Liver (tissue), 8 donors: ENCODE measurements at regions not wholly inside any gene's neighbourhood (a gene's known extent, or its start where the extent isn't known, plus 50 kb on each side); places are given as distances from the start of the nearest gene placed in this dataset.

Source experiments
- DNase-seq: peaks from one replicate; pipeline ENCODE4 v3.0.0-alpha.2; 2017; ENCODE audit warnings: low spot score
- H3K27ac ChIP-seq, 2 donors: one replicate each; pipeline ENCODE4 v1.7.0; 2013; ENCODE audit warnings: inconsistent platforms in 2 of 2, low read length in 2 of 2, control low read depth in 1 of 2, low read depth in 1 of 2, mild to moderate bottlenecking in 1 of 2
- H3K27me3 ChIP-seq, 4 donors: one replicate each; pipeline versions ENCODE4 v1.6.1 to v1.7.0; 2013; ENCODE audit warnings: low read length in 3 of 4, inconsistent platforms in 1 of 4, mild to moderate bottlenecking in 1 of 4, moderate library complexity in 1 of 4; ENCODE audit not compliant: control insufficient read depth in 4 of 4, insufficient read depth in 4 of 4
- H3K36me3 ChIP-seq, 4 donors: one replicate each; pipeline versions ENCODE4 v1.6.1 to v1.7.0; 2013; ENCODE audit warnings: low read length in 3 of 4, mild to moderate bottlenecking in 3 of 4, low read depth in 1 of 4, moderate library complexity in 1 of 4; ENCODE audit not compliant: control insufficient read depth in 4 of 4, insufficient read depth in 3 of 4
- H3K4me1 ChIP-seq, 4 donors: one replicate each; pipeline versions ENCODE4 v1.6.1 to v1.7.0; 2013; ENCODE audit warnings: low read length in 3 of 4, mild to moderate bottlenecking in 3 of 4, moderate library complexity in 1 of 4; ENCODE audit not compliant: control insufficient read depth in 4 of 4, insufficient read depth in 4 of 4
- H3K4me3 ChIP-seq, 3 donors: one replicate each; pipeline versions ENCODE4 v1.6.1 to v1.7.0; 2013; ENCODE audit warnings: low read length in 3 of 3, control low read depth in 1 of 3, low read depth in 1 of 3, mild to moderate bottlenecking in 1 of 3
- H3K9ac ChIP-seq, 2 donors: one replicate each; pipeline ENCODE4 v1.7.0; 2013; ENCODE audit warnings: low read length in 2 of 2, mild to moderate bottlenecking in 2 of 2, moderate library complexity in 2 of 2, control low read depth in 1 of 2, low read depth in 1 of 2
- H3K9me3 ChIP-seq, 4 donors: one replicate each; pipeline versions ENCODE4 v1.6.1 to v1.7.0; 2013; ENCODE audit warnings: low read length in 3 of 4; ENCODE audit not compliant: control insufficient read depth in 4 of 4
- ATF3 ChIP-seq: IDR thresholded peaks from 2 replicates; pipeline ENCODE4 v1.6.1; 2016; ENCODE audit warnings: antibody characterized with exemption
- FOXA1 ChIP-seq: IDR thresholded peaks from 2 replicates; pipeline ENCODE4 v1.6.1; 2016; ENCODE audit warnings: antibody characterized with exemption
- FOXA2 ChIP-seq: IDR thresholded peaks from 2 replicates; pipeline ENCODE4 v1.6.1; 2016; ENCODE audit warnings: antibody characterized with exemption
- GABPA ChIP-seq, 2 donors: IDR thresholded peaks in 1 of 2; conservative IDR thresholded peaks in 1 of 2; 2 replicates each; pipeline ENCODE4 v1.6.1; 2016; ENCODE audit warnings: antibody characterized with exemption in 2 of 2, mild to moderate bottlenecking in 1 of 2, moderate library complexity in 1 of 2
- HNF4A ChIP-seq, 2 donors: conservative IDR thresholded peaks; 2 replicates each; pipeline ENCODE4 v1.6.1; 2016; ENCODE audit warnings: antibody characterized with exemption in 2 of 2, mild to moderate bottlenecking in 2 of 2
- HNF4G ChIP-seq: IDR thresholded peaks from 2 replicates; pipeline ENCODE4 v1.6.1; 2016; ENCODE audit warnings: antibody characterized with exemption
- JUND ChIP-seq, 2 donors: IDR thresholded peaks; 2 replicates each; pipeline ENCODE4 v1.6.1; 2016; ENCODE audit warnings: antibody characterized with exemption in 2 of 2
- NR2F2 ChIP-seq: IDR thresholded peaks from 2 replicates; pipeline ENCODE4 v1.6.1; 2016; ENCODE audit warnings: antibody characterized with exemption
- RAD21 ChIP-seq, 2 donors: IDR thresholded peaks; 2 replicates each; pipeline ENCODE4 v1.6.1; 2016; ENCODE audit warnings: antibody characterized with exemption in 2 of 2, mild to moderate bottlenecking in 2 of 2
- REST ChIP-seq: IDR thresholded peaks from 2 replicates; pipeline ENCODE4 v1.6.1; 2016; ENCODE audit warnings: antibody characterized with exemption, mild to moderate bottlenecking
- RXRA ChIP-seq, 2 donors: IDR thresholded peaks; 2 replicates each; pipeline ENCODE4 v1.6.1; 2017 to 2018; ENCODE audit warnings: antibody characterized with exemption in 2 of 2, mild to moderate bottlenecking in 1 of 2
- SP1 ChIP-seq: IDR thresholded peaks from 2 replicates; pipeline ENCODE4 v1.6.1; 2018; ENCODE audit warnings: antibody characterized with exemption, mild to moderate bottlenecking
- YY1 ChIP-seq: IDR thresholded peaks from 2 replicates; pipeline ENCODE4 v1.6.1; 2016; ENCODE audit warnings: antibody characterized with exemption, mild to moderate bottlenecking
- ZBTB33 ChIP-seq: IDR thresholded peaks from 2 replicates; pipeline ENCODE4 v1.6.1; 2016; ENCODE audit warnings: antibody characterized with exemption
- WGBS: extraction: QIAGEN DNeasy Blood & Tissue Kit; methylation state at CpG from one replicate; pipeline ENCODE4 v1.1.7; 2013; 5-methylcytosine and 5-hydroxymethylcytosine counted together
- TF ChIP-seq, protein P1 (sequence below): fragments of 150-350 bp; IDR thresholded peaks from 2 replicates; pipeline ENCODE4 v1.5.1; 2017; ENCODE audit warnings: improper control_type of control experiment, low read depth, low read length; ENCODE audit not compliant: missing input control
- TF ChIP-seq, protein P2 (sequence below): IDR thresholded peaks from 2 replicates; pipeline ENCODE4 v1.6.1; 2016; ENCODE audit warnings: antibody characterized with exemption
- donor health status: healthy.
- donor health status: healthy.
- donor health status: healthy.
- donor health status: healthy.
- donor health status: healthy.

GRCh38 chr18:71324356-71324755, 1035.5 kb downstream of the SOCS6 start (continued):
- TF ChIP-seq RAD21 (IDR thresholded peaks at IDR 0.05), result no peak
- no peak for TF ChIP-seq FOXA2
- TF ChIP-seq ZBTB33, result no peak

- H3K4me1 ChIP-seq, result no peaks in the 10 kb centered on the region
- no peak overlapping the region for H3K27ac ChIP-seq
- 53% methylated on average over 3 of the region's 3 CpGs for WGBS
- no peak overlapping the region for H3K9ac ChIP-seq
- no peaks in the 10 kb centered on the region for H3K36me3 ChIP-seq
- no peaks in the 10 kb centered on the region for H3K9me3 ChIP-seq
- no peak for DNase-seq
- H3K4me3 ChIP-seq, result no peak overlapping the region
- TF ChIP-seq HNF4G (no peak), ATF3 (no peak), RAD21 (IDR thresholded peaks at IDR 0.05) (no peak), FOXA1 (no peak), REST (no peak), GABPA (IDR thresholded peaks at IDR 0.05 in 1 of 2, conservative IDR thresholded peaks at IDR 0.05 in 1 of 2) (no peak), FOXA2 (no peak), YY1 (no peak), JUND (IDR thresholded peaks at IDR 0.05) (no peak), RXRA (IDR thresholded peaks at IDR 0.05) (no peak), NR2F2 (no peak), HNF4A (conservative IDR thresholded peaks at IDR 0.05) (no peak)
- H3K27me3 ChIP-seq, result no peaks in the 10 kb centered on the region
Observed at GRCh38 chr18:71322201-71322600, 1033.4 kb downstream of the SOCS6 start.

DNA sequence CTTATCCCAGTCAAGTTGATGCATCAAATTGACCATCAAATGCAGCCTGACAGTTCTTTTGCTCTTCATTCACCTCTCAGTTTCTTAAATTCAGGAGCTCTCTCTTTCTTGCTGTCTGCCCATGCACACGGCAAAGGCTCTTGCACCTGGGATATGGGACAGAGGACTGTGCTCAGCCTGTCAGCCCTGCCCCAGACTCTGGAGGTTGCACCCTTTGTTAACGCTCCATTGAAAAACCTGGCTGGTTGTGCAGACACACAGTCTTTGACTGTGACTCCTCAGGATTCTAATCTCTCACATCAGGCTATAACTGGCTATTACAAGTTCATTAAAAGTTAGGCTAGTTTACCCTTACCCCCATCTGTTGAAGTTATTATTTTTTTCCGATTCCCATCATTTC, 1032.5 kb downstream of the SOCS6 start:
- WGBS, result 73% methylated on average over 3 of the region's 3 CpGs

More for the DNA sequence above, 1032.5 kb downstream of the SOCS6 start:
- Histone ChIP-seq H3K4me1 (no peaks in the 10 kb centered on the region), H3K36me3 (no peaks in the 10 kb centered on the region), H3K27me3 (no peaks in the 10 kb centered on the region), H3K9me3 (no peaks in the 10 kb centered on the region), H3K4me3 (no peak overlapping the region), H3K27ac (no peak overlapping the region), H3K9ac (no peak overlapping the region)
- no peak for DNase-seq
- TF ChIP-seq, protein P1, sequence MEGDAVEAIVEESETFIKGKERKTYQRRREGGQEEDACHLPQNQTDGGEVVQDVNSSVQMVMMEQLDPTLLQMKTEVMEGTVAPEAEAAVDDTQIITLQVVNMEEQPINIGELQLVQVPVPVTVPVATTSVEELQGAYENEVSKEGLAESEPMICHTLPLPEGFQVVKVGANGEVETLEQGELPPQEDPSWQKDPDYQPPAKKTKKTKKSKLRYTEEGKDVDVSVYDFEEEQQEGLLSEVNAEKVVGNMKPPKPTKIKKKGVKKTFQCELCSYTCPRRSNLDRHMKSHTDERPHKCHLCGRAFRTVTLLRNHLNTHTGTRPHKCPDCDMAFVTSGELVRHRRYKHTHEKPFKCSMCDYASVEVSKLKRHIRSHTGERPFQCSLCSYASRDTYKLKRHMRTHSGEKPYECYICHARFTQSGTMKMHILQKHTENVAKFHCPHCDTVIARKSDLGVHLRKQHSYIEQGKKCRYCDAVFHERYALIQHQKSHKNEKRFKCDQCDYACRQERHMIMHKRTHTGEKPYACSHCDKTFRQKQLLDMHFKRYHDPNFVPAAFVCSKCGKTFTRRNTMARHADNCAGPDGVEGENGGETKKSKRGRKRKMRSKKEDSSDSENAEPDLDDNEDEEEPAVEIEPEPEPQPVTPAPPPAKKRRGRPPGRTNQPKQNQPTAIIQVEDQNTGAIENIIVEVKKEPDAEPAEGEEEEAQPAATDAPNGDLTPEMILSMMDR, result no peak
- TF ChIP-seq RXRA (IDR thresholded peaks at IDR 0.05), result no peak
- TF ChIP-seq, protein P2, sequence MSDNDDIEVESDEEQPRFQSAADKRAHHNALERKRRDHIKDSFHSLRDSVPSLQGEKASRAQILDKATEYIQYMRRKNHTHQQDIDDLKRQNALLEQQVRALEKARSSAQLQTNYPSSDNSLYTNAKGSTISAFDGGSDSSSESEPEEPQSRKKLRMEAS, result no peak
- TF ChIP-seq FOXA1, result no peak
- TF ChIP-seq SP1, result no peak
- TF ChIP-seq RAD21 (IDR thresholded peaks at IDR 0.05), result no peak
- no peak for TF ChIP-seq HNF4G
